GM19023 (cell line): ENCODE measurements at regions not wholly inside any gene's neighbourhood (a gene's known extent, or its start where the extent isn't known, plus 50 kb on each side); places are given as distances from the start of the nearest gene placed in this dataset.

ENCODE experiments used
- ATAC-seq: cut with Tn5 transposase; IDR thresholded peaks from one replicate; pipeline ENCODE4 v1.9.1; 2021; ENCODE audit warnings: mild to moderate bottlenecking, moderate library complexity; ENCODE audit not compliant: unreplicated experiment

DNA sequence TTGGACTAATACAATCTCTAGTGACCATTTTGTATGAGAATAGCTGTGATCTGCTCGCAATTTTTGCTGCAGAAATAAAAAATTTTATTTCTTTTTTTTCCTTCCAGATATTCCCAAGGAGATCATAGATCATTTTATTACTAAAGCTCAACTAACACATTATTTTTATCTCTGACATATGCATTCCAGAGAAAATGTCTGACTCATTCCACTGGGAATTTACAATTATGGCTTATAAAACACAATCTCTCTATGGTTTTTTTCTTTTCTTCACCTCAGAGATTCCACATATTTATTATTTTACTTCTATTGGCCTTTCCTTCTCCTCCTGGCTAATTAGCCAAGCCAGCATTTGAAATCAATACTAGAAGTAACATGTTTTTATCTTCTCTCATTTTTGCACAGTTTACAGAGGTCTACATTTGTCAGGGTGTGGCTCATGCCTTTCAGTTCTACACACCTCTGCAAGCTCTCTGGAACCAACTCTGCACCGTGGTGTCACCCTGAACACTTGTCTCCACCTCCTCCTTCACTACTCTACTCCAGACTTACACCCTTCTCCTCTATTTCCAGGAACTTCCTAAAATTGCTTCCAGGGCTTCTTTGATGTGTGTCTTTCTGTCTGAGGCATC lies 59.8 kb upstream of the GPM6A start:
- ATAC-seq = no peak

DNA sequence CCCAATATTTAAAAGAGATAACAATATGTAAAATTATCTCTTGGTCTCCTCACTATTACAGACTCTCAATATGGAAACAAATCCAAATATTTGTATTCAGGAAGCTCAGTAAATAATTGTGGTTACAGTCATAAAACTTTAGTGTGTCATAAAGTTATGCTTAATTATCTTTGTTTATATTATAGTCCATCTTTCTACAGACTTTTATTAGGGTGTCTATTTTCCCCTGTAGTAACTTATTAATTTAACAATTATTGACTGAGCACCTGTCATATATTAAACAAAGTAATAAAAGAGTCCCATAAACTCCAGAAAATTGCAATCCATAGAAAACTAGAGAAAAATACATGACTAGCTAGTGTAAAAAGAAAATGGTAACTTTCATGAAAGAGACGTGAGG lies 61.6 kb upstream of the GPM6A start:
- no peak for ATAC-seq

DNA sequence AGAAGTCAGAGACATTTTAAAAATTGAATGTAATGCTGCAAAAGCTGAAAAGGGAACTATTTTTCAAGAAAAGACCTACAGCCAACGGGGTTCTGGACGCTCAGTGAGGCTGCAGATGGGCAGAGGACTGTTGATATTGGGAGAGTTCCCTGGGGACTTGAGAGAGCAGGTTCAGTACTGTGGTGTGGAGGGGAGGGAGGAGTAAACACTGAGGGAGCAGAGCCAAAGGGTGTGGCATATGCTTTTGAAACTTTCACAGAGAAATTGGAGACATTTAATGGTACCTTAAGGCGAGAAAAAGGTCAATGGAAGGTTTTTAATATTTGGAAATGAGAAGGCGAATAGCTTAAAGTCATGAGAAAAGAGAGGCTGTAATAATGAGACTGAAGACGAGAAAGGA lies 62.2 kb upstream of the GPM6A start:
- ATAC-seq = no peak

DNA sequence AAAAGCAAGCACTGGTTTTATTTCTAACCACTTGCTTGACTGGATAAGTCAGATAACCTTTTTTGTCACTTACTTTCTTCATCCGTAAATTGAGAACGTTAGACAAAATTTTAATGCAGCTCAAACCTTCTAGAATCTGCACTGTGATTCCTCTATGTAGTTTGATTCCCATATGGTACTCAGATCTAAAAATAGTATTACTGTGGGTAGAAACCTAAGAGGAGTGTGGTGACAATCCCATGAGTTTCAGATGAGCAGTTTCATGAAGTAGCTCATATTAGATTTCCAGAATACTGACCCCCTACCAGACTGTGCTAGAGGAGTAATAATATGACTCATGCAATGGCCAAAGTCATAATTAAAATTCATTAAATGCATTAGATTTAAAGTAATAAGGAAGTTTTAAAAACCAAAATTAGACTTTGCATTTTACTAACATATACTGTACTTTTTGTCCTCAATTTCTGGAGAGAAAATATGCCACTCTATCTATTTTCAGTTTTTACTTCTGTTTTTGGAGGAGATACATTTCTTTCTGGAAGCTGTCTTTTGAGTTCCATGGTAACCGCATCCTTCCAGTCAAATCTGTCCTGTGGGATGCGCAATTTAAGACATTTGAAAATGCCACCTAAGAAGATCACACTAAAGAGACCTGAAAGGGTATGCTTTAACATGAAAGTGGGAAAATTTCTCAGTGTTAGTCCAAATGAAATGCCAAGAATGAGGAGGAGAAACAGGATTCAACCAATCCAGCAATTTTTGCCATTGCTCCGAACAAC lies 64.1 kb upstream of the GPM6A start:
- no peak for ATAC-seq

DNA sequence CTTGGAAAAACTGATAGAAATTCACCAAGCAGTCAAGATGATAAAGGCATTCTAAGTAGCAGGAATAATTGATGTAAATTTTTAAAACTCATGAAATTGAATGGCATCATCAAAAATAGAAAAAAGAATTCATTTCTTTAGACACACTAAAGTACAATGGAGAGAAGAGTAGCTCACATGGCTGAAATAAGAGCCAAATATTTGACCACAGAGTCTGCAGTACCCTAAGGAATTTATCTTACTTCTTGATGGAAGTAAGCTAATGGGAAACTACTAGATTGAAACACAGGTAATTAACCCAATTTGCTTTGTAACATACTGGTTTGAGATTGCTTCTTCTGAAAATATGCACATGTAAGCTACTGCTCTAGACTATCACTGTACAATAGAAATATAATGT lies 70.8 kb upstream of the GPM6A start:
- ATAC-seq = no peak

DNA sequence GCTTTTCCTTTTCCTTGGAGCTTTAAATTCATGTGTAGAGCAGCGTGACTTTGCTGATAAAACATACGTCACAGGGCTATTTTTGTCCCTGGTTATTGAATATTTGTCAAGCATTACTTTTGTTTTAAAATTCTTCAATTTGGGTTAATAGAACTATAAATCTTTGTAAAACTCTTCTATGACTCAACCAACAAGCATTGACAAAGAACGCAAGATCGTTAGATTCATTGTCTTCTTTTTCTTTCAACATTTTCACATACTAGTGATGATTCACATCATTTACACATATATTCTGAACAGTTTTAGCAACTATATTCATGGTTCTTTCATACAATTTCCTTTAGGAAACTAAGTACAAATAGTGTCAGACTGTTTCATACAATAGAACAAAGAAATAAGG lies 72.0 kb upstream of the GPM6A start:
- ATAC-seq = no peak

DNA sequence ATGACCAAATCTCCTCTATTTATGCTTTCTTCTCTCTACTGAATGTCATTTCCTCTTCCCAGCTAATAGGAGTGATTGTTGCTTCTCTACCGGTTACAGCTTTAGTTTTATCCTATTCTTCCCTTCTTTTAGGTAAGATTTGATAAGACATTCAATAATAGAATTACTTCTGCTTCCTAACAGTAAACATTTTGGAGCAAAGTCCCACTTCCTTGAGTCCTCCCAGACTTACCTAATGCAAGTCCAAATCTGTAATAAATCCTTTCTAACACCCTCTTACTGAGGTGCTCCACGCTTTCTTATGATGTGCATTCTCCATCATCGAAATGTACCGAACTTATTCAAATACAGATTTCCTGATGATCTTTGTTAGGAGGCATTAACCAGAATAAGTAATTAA lies 79.2 kb upstream of the GPM6A start:
- no peak for ATAC-seq

DNA sequence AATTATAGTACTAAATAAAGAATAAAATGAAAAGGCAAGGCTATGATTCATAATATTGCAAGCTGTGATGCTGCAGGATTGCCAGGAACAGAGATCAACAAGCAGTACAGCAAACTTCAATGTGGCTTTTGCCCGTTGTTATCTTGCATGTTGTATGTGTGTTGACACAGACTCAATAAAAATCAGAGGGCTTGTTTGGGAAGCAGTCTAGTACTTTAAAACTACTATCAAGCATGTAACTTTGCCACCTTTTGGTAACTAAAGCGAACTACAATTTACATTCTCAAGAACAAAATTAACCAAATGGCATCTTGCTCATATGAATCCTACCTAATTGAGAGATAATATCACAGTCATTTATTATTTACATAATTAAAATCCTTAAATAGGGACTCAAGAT lies 79.8 kb upstream of the GPM6A start:
- ATAC-seq = no peak

DNA sequence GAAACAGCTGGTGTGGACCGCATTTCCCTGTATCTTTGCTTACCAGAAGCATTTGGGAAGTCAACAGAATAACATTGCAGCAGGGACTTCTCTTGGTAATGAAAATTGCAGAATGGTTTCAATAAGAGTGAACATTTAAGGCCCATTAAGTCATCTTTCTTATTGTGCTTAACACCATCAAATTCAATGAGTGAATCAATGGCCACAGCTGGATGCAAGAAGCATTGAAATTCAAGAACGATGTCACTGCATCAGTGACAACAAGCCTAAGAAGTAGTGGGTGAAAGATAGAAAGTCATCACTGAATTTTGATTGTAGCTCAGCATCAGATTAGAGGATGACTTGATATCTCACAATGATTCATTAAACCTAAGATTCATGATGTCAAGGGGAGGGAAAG lies 93.9 kb upstream of the GPM6A start:
- ATAC-seq = no peak

DNA sequence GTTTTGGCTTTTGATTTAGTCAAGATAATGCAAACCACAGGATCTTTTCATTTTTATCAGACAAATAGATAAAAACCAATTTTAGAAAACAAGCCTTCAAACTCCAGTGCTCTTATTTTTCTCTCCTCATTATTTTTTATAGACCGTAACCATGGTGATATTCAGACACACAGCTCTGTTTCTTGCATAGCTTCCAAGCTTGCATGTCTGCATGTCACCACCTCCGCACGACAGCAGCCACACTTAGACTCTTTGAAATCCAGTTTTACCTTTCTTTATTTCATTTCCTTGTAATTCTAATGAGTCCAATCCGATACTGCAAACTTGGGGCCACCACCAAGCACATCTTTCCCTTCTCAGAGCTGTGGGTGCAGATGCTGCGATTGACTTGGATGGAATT lies 94.3 kb upstream of the GPM6A start:
- no peak for ATAC-seq

DNA sequence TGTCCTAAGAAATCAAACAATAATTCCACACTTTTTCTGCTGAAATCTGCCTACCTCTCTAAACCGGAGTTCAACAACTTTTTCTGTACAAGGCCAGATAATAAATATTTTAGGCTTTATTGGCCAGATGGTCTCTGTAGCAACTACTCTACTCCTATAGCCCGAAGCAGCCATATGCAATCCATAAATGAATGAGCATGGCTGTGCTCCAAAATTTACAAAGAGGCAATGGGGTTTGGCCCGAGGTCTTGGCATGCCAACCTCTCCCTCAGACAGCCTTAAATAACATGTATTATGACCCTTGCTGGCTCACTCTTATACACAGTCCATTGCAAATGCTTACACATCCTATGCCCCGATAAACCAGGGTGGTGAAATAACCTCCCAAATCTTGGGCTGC lies 98.6 kb upstream of the GPM6A start:
- no peak for ATAC-seq

DNA sequence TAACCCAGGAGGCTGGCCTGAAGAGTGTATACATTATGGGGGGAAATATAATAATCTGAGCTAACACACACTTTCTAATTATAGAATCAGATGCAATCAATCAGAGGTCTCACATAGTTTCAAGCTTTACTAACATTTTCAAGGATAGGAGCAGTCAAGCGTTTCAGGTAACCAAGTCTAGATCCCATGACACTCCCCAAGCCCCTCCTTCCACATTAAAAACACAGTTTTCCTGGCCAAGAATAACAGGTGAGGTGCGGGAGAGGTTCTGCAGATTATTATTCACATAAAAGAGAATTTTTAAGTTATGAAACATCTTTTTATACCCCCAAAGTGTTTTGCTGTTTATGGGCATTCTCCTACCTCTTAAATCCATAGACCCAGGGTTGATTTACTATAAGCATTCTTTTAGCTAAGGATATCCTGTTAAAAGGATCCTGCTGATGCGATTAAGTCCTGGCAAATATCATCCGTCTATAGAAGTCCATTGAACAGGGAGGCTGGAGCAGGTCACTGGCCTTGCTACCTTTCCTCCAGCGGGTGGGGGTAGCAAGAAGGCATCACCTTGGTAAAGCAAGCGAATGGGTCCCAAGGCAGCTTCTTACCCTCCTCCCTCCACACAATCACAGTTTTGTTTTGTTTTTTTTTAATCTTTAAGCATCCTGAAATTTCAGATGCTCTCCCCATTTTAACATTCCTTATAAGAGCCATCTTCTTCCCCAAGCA lies 104.7 kb upstream of the GPM6A start:
- ATAC-seq = no peak

DNA sequence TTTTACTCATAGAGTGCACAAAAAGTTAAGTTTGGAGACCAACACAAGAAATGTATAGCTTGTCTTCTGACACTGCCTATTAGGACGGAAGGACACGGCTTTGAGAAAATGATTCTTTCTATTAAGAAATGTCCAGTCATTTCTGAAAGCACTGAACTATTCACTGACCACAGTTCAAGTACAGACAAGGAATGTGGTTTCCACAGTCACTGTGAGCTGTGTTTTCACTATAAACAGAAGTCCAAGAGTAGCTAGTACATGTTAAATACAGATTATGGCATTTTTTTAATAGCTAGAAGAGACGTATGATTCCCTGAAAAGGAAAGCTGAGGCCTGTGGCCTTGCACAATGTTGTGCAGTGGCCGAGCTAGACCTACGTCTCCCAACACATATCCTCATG lies 115.1 kb upstream of the GPM6A start:
- no peak for ATAC-seq

DNA sequence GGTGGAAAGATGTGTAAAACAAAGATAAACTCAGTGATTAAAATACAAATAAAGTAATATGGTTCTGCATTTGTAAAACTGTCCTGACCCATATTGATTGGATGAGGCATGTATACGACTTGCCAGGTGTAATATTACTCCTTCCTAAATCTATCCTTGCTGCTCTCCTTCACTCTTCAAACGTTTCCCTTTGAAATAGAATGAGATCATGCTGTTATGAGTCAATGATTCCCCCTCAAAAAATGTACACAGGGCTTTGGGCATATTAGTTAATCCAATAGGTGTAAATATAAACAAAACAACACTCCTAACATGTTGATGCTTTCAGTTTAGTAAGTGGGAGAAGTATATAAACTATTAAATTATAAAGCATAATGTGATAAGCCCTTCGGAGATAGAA lies 117.4 kb upstream of the GPM6A start:
- ATAC-seq = no peak

DNA sequence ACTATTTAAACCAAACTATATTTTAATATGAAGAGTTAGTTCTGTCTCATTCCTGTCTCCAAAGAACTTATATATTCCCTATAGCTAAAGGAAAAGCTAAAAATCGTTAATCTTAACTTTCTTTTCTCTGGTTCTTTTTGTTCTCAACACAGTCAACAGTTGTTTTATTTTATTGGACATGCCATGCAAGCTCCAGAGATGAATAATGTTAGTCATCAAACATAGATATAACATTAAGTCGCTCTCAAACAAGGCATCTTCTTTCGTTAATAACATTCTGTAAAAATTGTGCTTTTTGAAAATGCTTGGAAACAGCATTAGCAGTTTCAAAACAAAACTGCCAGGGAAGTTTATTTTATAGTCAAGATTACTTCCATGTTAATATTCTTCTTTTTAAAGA lies 117.9 kb upstream of the GPM6A start:
- ATAC-seq = no peak

DNA sequence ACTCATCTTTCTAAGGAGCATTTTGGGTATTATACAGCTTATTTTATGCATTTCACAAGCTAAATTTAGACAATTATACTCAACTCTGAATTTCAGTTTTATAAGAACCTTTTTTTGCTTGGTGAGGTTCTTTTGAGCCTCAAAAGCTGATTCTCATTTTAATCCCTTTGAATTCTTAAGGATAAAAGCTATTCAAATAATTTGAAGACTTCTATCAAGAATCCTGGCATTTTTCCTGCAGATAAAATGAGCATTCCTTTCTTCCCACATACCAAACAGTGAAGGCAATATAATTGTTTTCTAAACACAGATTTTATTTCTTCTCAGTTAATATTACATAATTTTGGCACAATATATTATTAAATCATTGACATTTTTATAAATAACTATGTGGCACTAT lies 118.4 kb upstream of the GPM6A start:
- ATAC-seq = no peak

DNA sequence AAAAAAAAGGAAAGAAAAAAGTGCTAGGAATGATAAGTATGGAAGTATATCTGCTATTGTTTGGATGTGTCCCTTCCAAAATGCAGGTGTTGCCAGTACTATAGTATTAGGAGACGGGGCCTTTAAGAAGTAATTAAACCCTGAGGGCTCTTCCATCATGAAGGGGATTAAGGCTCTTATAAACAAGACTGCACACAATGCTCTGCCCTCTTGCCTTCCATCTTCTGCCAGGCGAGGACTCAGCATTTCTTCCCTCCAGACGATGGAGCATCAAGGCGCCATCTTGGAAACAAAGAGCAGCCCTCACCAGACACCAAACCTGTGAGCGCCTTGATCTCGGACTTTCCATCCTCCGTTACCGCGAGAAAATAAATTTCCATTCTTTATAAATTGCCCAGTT lies 120.1 kb upstream of the GPM6A start:
- ATAC-seq = no peak

DNA sequence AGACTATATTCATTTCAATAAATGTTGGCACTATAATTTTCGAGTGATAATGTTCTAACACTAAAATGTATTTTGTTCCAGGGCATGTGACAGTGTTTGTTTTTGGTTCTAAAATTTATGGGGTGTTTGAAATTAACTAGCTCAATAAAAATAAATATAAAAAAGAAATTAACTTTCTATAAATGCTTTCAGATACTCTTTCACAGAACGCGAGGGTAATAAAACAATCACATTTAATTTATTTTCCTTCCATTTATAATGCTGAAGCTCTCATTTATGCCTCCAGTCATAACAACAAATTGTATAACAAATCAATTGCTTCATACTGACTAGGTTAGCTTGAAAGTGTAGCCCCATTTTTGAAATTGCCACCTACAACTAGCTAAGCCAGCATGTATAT lies 122.4 kb upstream of the GPM6A start:
- no peak for ATAC-seq

DNA sequence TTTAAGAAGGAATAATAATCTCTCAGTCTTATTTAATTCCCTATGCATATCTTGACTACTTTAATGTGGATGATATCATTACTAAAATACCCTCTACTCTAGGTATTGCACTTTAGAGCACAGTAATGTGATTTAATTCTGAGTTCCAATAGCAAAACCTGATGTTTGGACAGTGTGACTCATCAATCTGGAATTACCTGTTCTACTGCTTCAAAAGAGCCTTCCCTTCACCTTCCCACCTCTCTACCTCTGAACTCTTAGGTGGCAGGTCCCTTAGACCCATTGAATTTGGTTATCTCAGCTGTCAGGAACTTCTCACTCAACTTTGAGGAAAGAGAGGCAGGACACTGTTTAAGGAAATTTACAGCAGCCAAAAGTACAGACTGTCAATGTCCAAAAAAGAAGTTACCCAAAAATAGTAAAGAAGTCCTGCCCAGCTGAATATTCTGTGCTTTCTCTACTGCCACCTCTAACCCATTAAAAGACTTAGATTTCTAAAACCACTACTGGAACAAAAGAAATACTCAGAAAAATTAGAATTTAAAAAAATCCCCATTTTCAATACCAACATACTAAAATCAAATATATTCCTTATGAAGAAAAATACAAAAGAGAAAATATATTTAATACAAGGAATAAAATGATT lies 123.1 kb upstream of the GPM6A start:
- ATAC-seq = no peak

DNA sequence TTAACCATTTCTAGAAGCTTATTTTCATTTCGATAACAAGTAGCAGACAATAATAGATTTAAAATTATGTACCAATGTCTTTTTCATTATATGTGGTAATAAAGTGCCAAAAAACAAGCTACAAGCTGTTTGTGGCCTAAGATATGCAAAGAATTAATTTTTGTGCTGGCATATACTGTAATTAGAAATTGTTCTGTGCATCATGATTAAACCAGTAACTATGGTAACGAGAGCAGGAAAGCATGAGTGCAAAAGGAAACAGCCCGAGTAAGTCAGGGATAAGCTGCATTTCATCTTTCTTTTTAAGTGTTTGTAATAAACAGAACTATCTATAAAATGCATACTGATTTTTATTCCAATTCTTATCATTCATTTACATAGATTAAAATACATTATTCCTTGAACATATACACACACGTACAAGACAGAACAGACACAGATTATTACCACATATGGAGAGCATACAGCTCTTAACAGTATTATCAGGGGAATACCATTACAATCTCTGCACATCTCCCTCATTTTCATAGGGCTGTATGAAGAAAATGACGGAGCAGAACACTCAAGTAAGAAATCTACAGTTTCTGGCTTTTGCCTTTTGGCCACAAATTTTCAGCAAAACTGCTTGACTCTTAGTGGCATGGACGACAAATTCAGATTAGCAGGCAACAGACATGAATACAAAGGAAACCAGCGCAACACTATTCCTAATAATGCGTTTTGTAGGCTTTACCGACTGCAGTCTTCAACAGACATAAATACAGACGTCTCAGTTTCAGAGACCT lies 121.3 kb upstream of the WDR17 start:
- ATAC-seq = no peak
